Ishikawa (cell line): ENCODE measurements at regions not wholly inside any gene's neighbourhood (a gene's known extent, or its start where the extent isn't known, plus 50 kb on each side); places are given as distances from the start of the nearest gene placed in this dataset.

Experiments
- CEBPB ChIP-seq: IDR thresholded peaks from 2 replicates; pipeline ENCODE4 v1.6.1; 2012
- CREB1 ChIP-seq: IDR thresholded peaks from 2 replicates; pipeline ENCODE4 v1.6.1; 2012; ENCODE audit warnings: low read depth
- EP300 ChIP-seq: IDR thresholded peaks from 2 replicates; pipeline ENCODE4 v1.6.1; 2012; ENCODE audit warnings: borderline replicate concordance
- TAF1 ChIP-seq: IDR thresholded peaks from 2 replicates; pipeline ENCODE4 v1.6.1; 2012; ENCODE audit warnings: low read depth, mild to moderate bottlenecking
- TF ChIP-seq, protein P1 (sequence below): IDR thresholded peaks from 2 replicates; pipeline ENCODE4 v1.6.1; 2012
- TF ChIP-seq, protein P2 (sequence below): IDR thresholded peaks from 2 replicates; pipeline ENCODE4 v1.6.1; 2012; ENCODE audit warnings: low read depth, mild to moderate bottlenecking

DNA sequence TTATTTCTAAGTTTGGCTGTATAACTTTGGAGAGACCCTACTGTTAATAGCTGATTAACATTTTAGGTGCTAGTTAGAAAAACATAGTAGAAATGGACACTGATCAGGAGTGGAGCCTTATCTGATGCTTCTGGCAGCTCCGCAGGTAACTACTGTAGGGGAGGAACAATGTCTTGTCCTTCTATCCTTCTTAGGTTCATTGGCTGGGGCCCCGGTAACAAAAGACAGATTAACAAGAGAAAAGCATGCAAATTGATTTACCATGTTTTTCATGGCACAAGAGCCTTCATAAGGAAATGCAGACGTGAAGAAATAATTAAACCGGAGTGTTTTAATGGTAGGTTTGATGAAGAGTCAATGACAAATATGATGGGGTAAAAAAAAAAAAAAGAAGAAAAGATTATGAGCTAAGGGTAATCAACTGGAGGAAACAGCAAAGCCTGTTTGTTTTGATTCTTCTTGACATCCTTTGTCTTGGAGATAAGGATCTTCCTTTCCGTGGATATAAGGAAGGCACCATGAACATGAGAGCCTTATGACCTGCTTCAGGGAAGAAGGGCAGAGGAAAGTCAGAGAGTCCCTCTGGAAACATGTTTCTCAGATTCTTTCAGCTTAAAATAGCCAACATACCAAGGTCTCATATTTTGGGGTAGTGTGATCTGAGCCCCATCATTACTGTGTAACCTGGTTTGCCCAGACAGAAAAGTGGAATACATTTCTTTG is 62.4 kb upstream of the GCFC2 start:
- no peak for TF ChIP-seq EP300
- TF ChIP-seq TAF1: no peak
- TF ChIP-seq, protein P1, sequence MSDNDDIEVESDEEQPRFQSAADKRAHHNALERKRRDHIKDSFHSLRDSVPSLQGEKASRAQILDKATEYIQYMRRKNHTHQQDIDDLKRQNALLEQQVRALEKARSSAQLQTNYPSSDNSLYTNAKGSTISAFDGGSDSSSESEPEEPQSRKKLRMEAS: no peak
- TF ChIP-seq CEBPB: no peak
- TF ChIP-seq, protein P2, sequence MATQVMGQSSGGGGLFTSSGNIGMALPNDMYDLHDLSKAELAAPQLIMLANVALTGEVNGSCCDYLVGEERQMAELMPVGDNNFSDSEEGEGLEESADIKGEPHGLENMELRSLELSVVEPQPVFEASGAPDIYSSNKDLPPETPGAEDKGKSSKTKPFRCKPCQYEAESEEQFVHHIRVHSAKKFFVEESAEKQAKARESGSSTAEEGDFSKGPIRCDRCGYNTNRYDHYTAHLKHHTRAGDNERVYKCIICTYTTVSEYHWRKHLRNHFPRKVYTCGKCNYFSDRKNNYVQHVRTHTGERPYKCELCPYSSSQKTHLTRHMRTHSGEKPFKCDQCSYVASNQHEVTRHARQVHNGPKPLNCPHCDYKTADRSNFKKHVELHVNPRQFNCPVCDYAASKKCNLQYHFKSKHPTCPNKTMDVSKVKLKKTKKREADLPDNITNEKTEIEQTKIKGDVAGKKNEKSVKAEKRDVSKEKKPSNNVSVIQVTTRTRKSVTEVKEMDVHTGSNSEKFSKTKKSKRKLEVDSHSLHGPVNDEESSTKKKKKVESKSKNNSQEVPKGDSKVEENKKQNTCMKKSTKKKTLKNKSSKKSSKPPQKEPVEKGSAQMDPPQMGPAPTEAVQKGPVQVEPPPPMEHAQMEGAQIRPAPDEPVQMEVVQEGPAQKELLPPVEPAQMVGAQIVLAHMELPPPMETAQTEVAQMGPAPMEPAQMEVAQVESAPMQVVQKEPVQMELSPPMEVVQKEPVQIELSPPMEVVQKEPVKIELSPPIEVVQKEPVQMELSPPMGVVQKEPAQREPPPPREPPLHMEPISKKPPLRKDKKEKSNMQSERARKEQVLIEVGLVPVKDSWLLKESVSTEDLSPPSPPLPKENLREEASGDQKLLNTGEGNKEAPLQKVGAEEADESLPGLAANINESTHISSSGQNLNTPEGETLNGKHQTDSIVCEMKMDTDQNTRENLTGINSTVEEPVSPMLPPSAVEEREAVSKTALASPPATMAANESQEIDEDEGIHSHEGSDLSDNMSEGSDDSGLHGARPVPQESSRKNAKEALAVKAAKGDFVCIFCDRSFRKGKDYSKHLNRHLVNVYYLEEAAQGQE: no peak
- TF ChIP-seq CREB1: no peak
